ENCODE measurements at regions not wholly inside any gene's neighbourhood (a gene's known extent, or its start where the extent isn't known, plus 50 kb on each side); places are given as distances from the start of the nearest gene placed in this dataset.

GRCh38 chr6:82013561-82014530 is 233.7 kb downstream of the IBTK start:
- no peak for DNase-seq

DNA sequence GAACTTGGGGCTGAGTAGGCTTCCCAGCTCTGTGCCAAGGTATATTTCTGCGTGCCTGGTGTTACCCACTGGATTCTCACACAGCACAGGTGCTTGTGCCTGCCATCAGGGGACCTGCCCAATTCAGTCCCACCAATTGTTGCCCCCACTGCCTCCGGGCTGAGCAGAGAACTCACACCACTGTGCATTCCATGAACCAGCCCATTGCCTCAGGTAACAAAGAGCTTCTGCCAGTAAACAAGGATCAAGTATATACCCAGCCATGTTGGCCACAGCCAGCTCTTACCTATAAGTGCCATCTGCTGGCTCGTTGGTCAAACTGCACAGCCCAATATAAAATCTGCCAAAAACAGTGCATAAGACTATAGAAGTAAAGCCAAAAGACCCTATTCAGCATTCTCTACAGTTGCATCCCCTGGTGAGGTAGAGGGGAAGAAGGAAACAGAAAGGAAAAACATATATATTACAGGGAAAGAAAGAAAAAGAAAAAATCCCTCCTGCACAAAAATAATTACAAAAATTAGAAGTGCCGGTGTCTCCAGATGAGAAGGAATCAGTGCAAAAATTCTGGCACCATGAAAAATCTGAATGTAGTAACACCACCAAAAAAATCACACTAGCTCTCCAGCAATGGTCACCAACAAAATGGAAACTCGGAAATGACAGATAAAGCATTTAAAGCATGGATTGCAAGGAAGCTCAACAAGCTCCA is 241.4 kb downstream of the IBTK start:
- DNase-seq: peak; percentile 53

GRCh38 chr6:82000551-82000950 is 247.0 kb downstream of the IBTK start:
- no peak for DNase-seq

DNA sequence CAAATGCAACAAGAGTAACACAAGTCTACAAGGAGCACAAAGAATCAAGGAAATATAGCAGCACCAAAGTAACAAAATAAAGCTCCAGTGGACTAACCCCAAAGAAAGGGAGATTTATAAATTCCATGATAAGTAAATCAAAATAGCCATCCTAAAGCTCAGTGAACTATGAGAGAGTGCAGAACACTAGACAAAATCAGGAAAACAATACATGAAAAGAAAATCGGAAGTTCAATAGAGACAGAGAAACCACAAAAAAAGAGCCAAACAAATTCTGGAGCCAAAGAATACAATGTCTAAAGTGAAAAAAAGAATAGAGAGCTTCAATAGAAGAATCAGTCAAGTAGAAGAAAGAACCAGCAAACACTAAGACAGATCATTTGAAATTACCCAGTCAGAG is 247.3 kb upstream of the TENT5A start:
- DNase-seq: no peak

GRCh38 chr6:81999270-81999669 is 246.8 kb upstream of the TENT5A start:
- DNase-seq: no peak

DNA sequence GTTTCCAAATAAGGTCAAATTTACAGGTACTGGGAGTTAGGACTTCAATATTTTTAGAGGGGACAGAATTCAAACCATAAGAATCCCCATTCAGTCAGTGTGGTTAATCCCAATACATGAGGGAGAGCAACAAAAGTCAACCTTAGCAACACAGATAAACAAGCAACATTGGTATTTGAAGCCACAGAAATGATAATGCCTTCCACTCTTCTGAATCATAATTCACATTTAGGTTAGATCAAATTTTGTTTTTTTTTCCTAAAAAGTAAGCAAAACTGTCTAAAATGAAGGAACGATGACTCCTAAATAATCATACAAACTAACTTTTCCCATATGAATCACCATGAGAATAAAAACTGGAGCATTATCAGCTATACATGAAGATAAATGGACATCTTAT is 246.0 kb upstream of the TENT5A start:
- DNase-seq: no peak

- DNase-seq: peak; percentile 89
These were observed 244.8 kb upstream of the TENT5A start for GRCh38 chr6:81997090-81997926.

GRCh38 chr6:81996414-81996813 is 243.9 kb upstream of the TENT5A start:
- DNase-seq: peak; percentile 35

GRCh38 chr6:81995548-81996289 is 243.2 kb upstream of the TENT5A start:
- no peak for DNase-seq

GRCh38 chr6:81988871-81989270 is 236.4 kb upstream of the TENT5A start:
- no peak for DNase-seq

DNA sequence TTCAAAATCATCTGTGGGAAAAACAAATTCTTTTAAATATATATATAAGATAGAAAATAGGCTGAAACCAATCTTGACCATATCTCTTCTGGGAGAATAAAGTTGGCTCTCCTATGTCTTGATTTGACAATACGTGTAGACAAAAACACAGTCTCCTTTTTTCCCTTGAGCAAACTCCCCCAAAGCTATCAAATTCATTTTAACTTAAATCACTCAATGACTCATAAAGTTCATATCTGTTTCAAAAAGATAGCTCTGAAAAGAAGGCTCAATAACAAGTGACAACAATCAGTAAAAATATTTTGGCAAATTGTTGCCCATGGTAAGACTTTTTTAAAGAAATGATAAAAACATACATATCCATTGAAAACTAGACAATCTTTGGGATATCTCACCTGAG is 236.0 kb upstream of the TENT5A start:
- DNase-seq: no peak

DNA sequence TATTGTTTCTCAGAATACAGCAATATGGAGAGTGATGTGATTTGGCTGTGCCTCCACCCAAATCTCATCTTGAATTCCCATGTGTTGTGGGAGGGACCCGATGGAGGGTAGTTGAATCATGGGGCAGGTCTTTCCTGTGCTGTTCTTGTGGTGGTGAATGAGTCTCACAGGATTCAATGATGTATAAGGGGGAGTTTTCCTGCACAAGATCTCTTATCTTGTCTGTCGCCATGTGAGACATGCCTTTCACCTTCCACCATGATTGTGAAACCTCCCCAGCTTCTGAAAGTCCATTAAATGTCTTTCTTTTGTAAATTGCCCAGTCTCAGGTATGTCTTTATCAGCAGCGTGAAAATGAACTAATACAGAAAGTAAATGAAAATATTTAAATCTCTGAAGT is 234.8 kb upstream of the TENT5A start:
- no peak for DNase-seq

GRCh38 chr6:81985191-81985590 is 232.7 kb upstream of the TENT5A start:
- no peak for DNase-seq

GRCh38 chr6:81984599-81984998 is 232.1 kb upstream of the TENT5A start:
- no peak for DNase-seq

DNA sequence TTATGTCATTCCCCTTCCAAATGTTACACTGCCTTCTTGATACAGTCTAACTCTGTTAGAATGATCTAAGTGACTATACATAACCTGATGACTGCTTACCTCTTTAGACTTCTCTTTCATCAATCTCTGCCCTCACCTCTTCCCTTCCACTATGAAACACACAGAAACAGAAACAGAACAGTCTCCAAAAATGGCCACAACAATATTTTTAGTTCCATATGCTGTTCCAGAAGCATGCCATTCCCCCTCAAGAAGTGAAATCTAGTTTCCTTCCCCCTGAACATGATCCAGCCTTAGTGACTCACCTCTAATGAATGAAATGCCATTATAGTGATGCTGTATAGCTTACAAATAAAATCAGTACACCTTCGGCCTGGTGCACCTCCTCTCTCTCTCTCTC is 229.3 kb upstream of the TENT5A start:
- no peak for DNase-seq

- no peak for DNase-seq
These were observed 227.3 kb upstream of the TENT5A start for GRCh38 chr6:81979767-81980166.

DNA sequence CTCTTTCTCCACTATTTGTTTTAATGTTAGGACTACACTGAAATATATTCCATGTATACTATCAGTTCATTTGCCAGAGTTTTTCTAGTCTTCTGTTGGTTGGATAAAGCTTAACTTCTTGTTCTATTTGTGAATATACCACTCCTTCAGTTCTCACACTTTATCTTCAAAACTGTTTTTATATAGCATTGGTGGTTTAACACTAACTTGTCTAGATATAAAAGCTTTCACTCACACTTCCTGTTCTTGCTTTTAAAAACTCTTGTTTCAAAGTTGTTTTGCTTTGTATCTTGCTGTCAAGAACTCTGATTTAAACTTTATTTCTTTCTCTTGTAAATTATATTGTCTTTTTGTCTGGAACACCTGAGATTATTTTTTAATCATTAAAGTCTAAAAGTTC is 226.8 kb upstream of the TENT5A start:
- no peak for DNase-seq

DNA sequence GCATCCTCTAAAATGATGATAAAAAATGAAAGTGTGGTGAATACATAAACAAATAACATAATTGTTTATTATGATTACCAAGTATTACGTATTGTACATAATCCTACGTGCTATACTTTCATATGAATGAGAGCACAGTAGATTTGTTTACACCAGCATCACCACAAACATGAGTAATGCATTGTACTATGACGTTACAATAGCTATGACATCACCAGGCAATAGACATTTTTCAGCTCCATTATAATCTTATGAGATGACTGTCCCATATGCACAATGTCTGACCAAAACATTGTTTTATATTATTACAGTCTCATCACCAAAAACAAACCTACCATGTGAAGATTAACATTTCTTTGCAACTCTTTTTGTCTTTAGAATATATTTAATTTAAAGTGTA is 225.7 kb upstream of the TENT5A start:
- DNase-seq: peak; percentile 15

DNA sequence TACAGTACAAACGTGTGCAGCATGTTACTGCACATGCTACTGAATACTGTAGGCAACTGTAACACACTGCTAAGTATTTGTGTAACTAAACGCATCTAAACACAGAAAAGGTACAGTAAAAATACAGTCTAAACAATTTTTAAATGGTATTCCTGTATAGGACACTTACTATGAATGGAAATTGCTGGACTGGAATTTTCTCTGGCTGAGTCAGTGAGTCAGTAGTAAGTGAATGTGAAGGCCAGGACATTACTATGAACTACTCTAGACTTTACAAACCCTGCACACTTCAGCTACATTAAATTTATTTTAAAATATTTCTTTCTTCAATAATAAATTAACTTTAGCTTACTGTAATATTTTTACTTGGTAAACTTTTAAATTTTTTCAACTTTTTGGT is 225.0 kb upstream of the TENT5A start:
- no peak for DNase-seq

DNA sequence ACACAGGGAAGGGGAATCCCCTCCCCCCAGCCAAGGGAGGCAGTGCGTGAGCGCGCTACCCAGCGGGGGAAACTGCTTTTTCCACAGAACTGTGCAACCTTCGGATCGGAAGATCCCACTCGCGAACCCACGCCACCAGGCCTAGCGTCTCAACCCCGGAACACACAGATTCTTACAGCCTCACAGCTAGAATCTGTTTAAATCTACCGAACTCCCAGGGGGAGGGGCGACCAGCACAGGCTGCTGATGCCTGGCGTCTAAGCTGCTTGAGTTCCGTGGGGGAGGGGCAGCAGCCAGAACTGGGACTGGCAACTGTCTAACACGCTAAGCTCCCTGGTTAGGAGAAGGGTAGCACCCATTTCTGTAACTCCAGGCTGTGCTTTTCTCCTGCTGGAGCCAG is 217.3 kb upstream of the TENT5A start:
- DNase-seq: no peak

DNA sequence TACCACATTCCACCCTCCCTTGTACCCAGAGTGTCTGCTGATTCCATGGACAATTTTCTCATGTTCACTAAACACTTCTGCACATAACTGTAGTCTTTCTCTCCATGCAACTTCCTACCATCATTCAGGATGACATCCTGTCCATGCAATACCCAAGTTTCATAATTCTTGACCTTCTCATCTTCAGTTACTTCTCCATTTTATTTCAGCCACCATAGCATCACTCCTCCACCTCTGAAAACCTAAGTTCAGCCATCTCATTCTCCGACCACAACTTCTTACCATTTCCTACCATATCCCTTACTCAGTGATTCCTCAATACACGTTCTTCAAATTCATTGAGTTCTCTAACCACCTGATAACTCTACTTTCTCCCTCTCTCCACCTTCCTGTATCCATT is 216.5 kb upstream of the TENT5A start:
- peak; percentile 61 for DNase-seq

GRCh38 chr6:81966968-81967367 is 214.5 kb upstream of the TENT5A start:
- no peak for DNase-seq

- DNase-seq: peak; percentile 43
These were observed 209.7 kb upstream of the TENT5A start for GRCh38 chr6:81962198-81962597.
